Smooth muscle cell of the brain vasculature (primary cell): ENCODE measurements at regions not wholly inside any gene's neighbourhood (a gene's known extent, or its start where the extent isn't known, plus 50 kb on each side); places are given as distances from the start of the nearest gene placed in this dataset.
A peak's percentile ranks its signal among the peaks of the same experiment; 100 is the strongest.
"Not testable (repeated sequence)": the region's sequence is repeated elsewhere in the genome, so short reads cannot be mapped to it uniquely, and the experiment has no call there.

ENCODE experiments used
- DNase-seq: peaks from one replicate; pipeline ENCODE4 v3.0.0-alpha.2; 2012; ENCODE audit warnings: low read depth, low spot score

- DNase-seq: no peak
Measured at GRCh38 chr14:71395636-71396035, 488.4 kb downstream of the PCNX1 start.

- DNase-seq: no peak
Measured at GRCh38 chr14:71396050-71396677, 488.9 kb downstream of the PCNX1 start.

- DNase-seq: no peak
Measured at GRCh38 chr14:71397371-71397770, 490.1 kb downstream of the PCNX1 start.

GRCh38 chr14:71398450-71398849, 491.2 kb downstream of the PCNX1 start:
- no peak for DNase-seq

GRCh38 chr14:71399057-71399487, 491.8 kb downstream of the PCNX1 start:
- no peak for DNase-seq

GRCh38 chr14:71400871-71401321, 493.6 kb downstream of the PCNX1 start:
- peak; percentile 15 for DNase-seq

- DNase-seq: not testable (repeated sequence)
Measured at GRCh38 chr14:71402415-71402814, 495.2 kb downstream of the PCNX1 start.

GRCh38 chr14:71403656-71404055, 496.4 kb downstream of the PCNX1 start:
- DNase-seq: no peak

- no peak for DNase-seq
Measured at GRCh38 chr14:71405676-71406075, 498.4 kb downstream of the PCNX1 start.

GRCh38 chr14:71408362-71409030, 501.2 kb downstream of the PCNX1 start:
- no peak for DNase-seq

GRCh38 chr14:71410578-71411284, 503.5 kb downstream of the PCNX1 start:
- no peak for DNase-seq

- DNase-seq: no peak
Measured at GRCh38 chr14:71411285-71411595, 504.0 kb downstream of the PCNX1 start.

GRCh38 chr14:71411738-71412137, 504.5 kb downstream of the PCNX1 start:
- DNase-seq: no peak

- no peak for DNase-seq
Measured at GRCh38 chr14:71414631-71415403, 507.6 kb downstream of the PCNX1 start.

GRCh38 chr14:71415404-71415690, 508.1 kb downstream of the PCNX1 start:
- DNase-seq: no peak

GRCh38 chr14:71416392-71416791, 509.1 kb downstream of the PCNX1 start:
- no peak for DNase-seq

GRCh38 chr14:71418532-71419245, 511.4 kb downstream of the PCNX1 start:
- no peak for DNase-seq

- no peak for DNase-seq
Measured at GRCh38 chr14:71423481-71423880, 508.7 kb upstream of the RGS6 start.

GRCh38 chr14:71424941-71425340, 507.3 kb upstream of the RGS6 start:
- no peak for DNase-seq

GRCh38 chr14:71426001-71426400, 506.2 kb upstream of the RGS6 start:
- no peak for DNase-seq

- no peak for DNase-seq
Measured at GRCh38 chr14:71429902-71430301, 502.3 kb upstream of the RGS6 start.

GRCh38 chr14:71430321-71430677, 501.9 kb upstream of the RGS6 start:
- DNase-seq: no peak
